Esophagus squamous epithelium (tissue), 5 donors: ENCODE measurements at regions not wholly inside any gene's neighbourhood (a gene's known extent, or its start where the extent isn't known, plus 50 kb on each side); places are given as distances from the start of the nearest gene placed in this dataset.
"Not testable (repeated sequence)": the region's sequence is repeated elsewhere in the genome, so short reads cannot be mapped to it uniquely, and the experiment has no call there.

ENCODE experiments used
- DNase-seq: peaks from one replicate; lab custom pipeline; 2025; lab: John Stamatoyannopoulos, UW
- H3K27ac ChIP-seq, 4 donors: fragments of 200-600 bp; sonication (generic); one replicate each; pipeline ENCODE4 v1.5.1; 2016 to 2019; ENCODE audit warnings: mild to moderate bottlenecking in 1 of 4
- H3K27me3 ChIP-seq, 4 donors: fragments of 200-600 bp; sonication (generic); 1 replicate in 3 of 4; 2 replicates in 1 of 4; pipeline versions ENCODE4 v1.5.1 to v1.6.0; 2017 to 2021; ENCODE audit warnings: antibody characterized with exemption in 1 of 4
- H3K36me3 ChIP-seq, 3 donors: fragments of 200-600 bp; sonication (generic); one replicate each; pipeline ENCODE4 v1.5.1; 2016 to 2019
- H3K4me1 ChIP-seq, 3 donors: fragments of 200-600 bp; sonication (generic); one replicate each; pipeline ENCODE4 v1.5.1; 2017 to 2019
- H3K4me3 ChIP-seq, 4 donors: fragments of 200-600 bp; sonication (generic); 1 replicate in 3 of 4; 2 replicates in 1 of 4; pipeline ENCODE4 v1.5.1; 2016 to 2019; ENCODE audit warnings: mild to moderate bottlenecking in 2 of 4, moderate library complexity in 1 of 4
- H3K9me3 ChIP-seq, 3 donors: fragments of 200-600 bp; sonication (generic); one replicate each; pipeline ENCODE4 v1.5.1; 2016 to 2019
- POLR2A ChIP-seq, 4 donors: fragments of 450-650 bp; IDR thresholded peaks; one replicate each; pipeline ENCODE4 v1.6.1; 2017; ENCODE audit warnings: antibody characterized with exemption in 4 of 4, mild to moderate bottlenecking in 4 of 4, moderate library complexity in 3 of 4
- WGBS, 2 donors: methylation state at CpG; one replicate each; pipeline ENCODE4 v1.1.5; 2018; 5-methylcytosine and 5-hydroxymethylcytosine counted together
- intact Hi-C: fragments of 100-400 bp; cut with DNase I; formaldehyde crosslinking; loops from one replicate; pipeline ENCODE4 v1.15.0; 2022
- TF ChIP-seq, protein P1 (sequence below), 6 experiments: fragments of 450-650 bp in 4 of 6; fragments of 200-600 bp in 2 of 6; sonication (generic) in 2 of 6; IDR thresholded peaks; one replicate each; pipeline ENCODE4 v1.5.1; 2016 to 2019; ENCODE audit warnings: antibody characterized with exemption in 6 of 6, mild to moderate bottlenecking in 4 of 6, moderate library complexity in 4 of 6
- donor health status: DM: yes; HTN: yes; CAD: no.

DNA sequence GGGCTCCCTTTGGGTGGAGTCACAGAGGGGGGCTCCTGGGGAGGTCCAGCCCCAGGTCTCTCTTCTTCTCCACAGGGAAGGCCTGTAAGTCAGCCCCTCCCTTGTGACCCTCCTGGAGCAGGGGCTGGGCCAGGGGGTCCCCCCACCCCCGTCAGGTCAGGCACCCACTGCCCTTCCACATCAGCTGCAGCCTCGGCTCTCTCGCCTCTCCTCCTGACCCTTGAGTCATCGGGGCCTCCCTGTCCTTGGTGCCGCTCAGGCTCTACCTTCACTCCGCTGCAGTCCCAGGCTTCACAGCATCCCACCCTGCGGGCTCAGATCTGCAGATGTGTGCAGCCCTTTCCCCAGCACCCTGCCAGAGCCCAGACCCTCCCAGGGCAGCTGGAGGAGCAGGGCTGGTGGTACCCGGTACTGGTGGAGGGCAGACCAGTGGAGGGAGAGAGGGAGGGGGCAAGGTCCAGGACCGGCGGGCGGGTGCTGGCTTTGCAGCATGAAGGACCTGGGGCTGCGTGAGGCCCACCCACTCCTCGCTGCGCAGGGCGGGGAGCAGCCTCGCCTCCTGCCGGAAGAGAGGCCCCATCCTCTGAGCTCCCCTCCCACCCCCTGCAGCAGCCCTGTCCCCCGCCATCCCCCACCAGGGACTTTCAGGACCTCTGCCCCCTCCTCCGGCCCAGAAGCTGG, 117.1 kb downstream of the FAM53A start:
- no peaks in the 10 kb centered on the region for H3K9me3 ChIP-seq
- H3K27me3 ChIP-seq = peaks cover 0 to 82% (median 5%) of the 10 kb centered on the region in 4 donors
- no peak for TF ChIP-seq POLR2A (IDR thresholded peaks at IDR 0.05)
- TF ChIP-seq, protein P1, sequence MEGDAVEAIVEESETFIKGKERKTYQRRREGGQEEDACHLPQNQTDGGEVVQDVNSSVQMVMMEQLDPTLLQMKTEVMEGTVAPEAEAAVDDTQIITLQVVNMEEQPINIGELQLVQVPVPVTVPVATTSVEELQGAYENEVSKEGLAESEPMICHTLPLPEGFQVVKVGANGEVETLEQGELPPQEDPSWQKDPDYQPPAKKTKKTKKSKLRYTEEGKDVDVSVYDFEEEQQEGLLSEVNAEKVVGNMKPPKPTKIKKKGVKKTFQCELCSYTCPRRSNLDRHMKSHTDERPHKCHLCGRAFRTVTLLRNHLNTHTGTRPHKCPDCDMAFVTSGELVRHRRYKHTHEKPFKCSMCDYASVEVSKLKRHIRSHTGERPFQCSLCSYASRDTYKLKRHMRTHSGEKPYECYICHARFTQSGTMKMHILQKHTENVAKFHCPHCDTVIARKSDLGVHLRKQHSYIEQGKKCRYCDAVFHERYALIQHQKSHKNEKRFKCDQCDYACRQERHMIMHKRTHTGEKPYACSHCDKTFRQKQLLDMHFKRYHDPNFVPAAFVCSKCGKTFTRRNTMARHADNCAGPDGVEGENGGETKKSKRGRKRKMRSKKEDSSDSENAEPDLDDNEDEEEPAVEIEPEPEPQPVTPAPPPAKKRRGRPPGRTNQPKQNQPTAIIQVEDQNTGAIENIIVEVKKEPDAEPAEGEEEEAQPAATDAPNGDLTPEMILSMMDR (IDR thresholded peaks at IDR 0.05) = no peak
- 53 to 90% methylated on average over 7 to 11 of the region's 19 CpGs for WGBS, 2 donors
- intact Hi-C loops = no loop called here
- no peak for DNase-seq
- no peaks in the 10 kb centered on the region for H3K36me3 ChIP-seq
- no peak overlapping the region for H3K4me3 ChIP-seq
- no peaks in the 10 kb centered on the region for H3K4me1 ChIP-seq
- H3K27ac ChIP-seq = no peak overlapping the region

DNA sequence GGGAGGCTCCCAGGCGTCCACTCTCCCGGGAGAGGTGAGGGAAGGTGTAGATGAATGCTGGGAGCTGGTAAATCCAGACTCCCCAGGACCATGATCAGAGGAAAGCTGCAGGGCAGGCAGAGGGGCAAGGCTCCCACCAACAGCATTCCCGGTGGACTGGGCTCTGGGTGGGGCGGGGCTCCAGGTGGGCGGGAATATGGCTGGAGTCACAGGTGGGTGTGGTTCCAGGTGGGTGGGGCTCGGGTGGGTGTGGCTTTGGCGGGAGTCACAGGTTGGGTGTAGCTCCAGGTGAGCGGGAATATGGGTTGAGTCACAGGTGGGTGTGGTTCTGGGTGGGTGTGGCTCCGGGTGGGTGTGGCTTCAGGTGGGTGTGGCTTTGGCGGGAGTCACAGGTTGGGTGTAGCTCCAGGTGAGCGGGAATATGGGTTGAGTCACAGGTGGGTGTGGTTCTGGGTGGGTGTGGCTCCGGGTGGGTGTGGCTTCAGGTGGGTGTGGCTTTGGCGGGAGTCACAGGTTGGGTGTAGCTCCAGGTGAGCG, 117.7 kb downstream of the FAM53A start:
- H3K27ac ChIP-seq, DNase-seq, H3K4me1 ChIP-seq, intact Hi-C loops, H3K36me3 ChIP-seq, H3K9me3 ChIP-seq, H3K4me3 ChIP-seq: not testable (repeated sequence)
- H3K27me3 ChIP-seq = peaks cover 0 to 88% (median 5%) of the 10 kb centered on the region in 4 donors
- 47 to 57% methylated on average over 2 to 6 of the region's 14 CpGs for WGBS, 2 donors

DNA sequence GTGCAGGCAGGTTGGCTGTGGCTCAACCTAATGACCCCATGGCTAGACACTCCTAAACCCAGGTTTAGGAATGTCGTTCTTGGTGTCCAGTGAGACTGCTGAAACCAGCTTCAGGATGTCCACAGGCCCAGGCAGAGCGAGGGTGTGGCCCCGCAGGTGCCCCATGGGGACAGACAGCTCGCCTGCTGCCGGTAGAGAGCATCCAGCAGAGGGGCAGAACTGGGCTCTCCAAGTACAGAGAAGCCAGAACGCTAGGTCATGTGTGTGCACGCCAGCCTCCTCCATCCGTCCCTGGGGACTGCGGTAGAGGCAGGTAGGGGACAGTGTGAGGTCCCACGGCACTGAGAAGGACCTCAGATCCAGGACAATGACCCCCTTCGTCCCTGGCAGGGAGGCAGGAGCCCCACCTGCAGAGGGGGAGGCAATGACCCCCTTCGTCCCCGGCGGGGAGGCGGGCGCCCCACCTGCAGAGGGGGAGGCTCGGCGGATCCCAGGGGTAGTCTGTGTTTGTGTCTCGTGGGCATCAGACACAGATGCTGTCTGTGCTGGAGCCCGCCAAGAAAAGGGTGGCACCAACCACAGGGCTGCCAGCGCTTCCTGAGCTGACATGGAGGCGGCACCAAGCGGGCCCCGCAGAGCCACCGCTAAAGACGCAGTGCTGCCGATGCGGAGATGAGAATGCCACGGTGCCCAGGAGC, 118.4 kb downstream of the FAM53A start:
- TF ChIP-seq, protein P1 (IDR thresholded peaks at IDR 0.05) = no peak
- TF ChIP-seq POLR2A (IDR thresholded peaks at IDR 0.05) = no peak
- 77 to 79% methylated on average over 4 to 5 of the region's 29 CpGs for WGBS, 2 donors
- Histone ChIP-seq H3K4me3 (no peak overlapping the region), H3K9me3 (no peaks in the 10 kb centered on the region), H3K36me3 (no peaks in the 10 kb centered on the region), H3K27me3 (peaks cover 0 to 94% (median 5%) of the 10 kb centered on the region in 4 donors), H3K4me1 (no peaks in the 10 kb centered on the region), H3K27ac (no peak overlapping the region)
- DNase-seq = no peak
- intact Hi-C loops = no loop called here

GRCh38 chr4:1564535-1565375, 119.4 kb downstream of the FAM53A start:
- no peak overlapping the region for H3K27ac ChIP-seq
- H3K4me3 ChIP-seq = no peak overlapping the region
- 19 to 40% methylated on average over 3 to 4 of the region's 21 CpGs for WGBS, 2 donors
- no peaks in the 10 kb centered on the region for H3K36me3 ChIP-seq
- H3K9me3 ChIP-seq = no peaks in the 10 kb centered on the region
- no peaks in the 10 kb centered on the region for H3K4me1 ChIP-seq
- peaks cover 0 to 96% (median 5%) of the 10 kb centered on the region in 4 donors for H3K27me3 ChIP-seq
- intact Hi-C loops = no loop called here
- no peak for TF ChIP-seq POLR2A (IDR thresholded peaks at IDR 0.05)
- TF ChIP-seq, protein P1 (IDR thresholded peaks at IDR 0.05) = no peak
- DNase-seq = no peak

DNA sequence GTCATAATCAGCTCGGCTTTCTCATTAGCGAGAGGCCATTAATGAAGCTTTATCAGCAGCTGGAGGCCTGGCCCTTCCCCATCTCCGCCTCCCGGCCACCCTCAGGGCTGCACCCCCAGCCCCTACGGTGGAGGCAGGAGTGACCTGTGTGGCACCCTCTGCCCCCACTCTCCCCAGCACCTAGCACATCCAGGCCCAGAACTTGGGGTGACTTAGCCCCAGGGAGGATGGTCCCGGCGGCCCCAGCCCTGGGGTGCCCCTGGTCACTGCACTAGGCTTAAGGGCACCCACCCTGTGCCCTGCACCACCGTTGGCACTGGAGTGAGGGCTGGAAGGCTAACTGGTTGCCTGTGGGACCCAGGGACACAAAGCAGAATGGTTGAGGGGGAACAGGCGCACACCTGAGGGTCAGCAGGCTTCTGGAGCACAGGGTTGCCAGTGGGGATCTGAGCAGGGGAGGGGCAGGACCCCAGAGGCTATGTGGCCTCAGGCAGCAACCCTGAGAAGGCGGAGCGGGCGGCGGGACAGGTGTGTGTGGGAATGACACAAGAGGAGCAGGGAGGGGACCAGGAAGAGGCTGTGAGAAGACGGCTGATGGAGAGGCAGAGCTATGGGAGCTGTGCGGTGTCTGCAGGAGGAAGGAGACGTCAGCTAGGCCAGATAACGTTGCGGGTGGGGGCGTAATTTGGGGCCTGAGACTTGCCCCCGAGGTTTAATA, 120.2 kb downstream of the FAM53A start:
- TF ChIP-seq, protein P1 (IDR thresholded peaks at IDR 0.05) = no peak
- TF ChIP-seq POLR2A (IDR thresholded peaks at IDR 0.05) = no peak
- H3K27ac ChIP-seq = no peak overlapping the region
- H3K4me3 ChIP-seq = no peak overlapping the region
- H3K27me3 ChIP-seq = peaks cover 0 to 96% (median 5%) of the 10 kb centered on the region in 4 donors
- H3K36me3 ChIP-seq = no peaks in the 10 kb centered on the region
- no peak for DNase-seq
- no peaks in the 10 kb centered on the region for H3K9me3 ChIP-seq
- WGBS, 2 donors = 47 to 57% methylated on average over 11 to 12 of the region's 20 CpGs
- H3K4me1 ChIP-seq = no peaks in the 10 kb centered on the region
- intact Hi-C loops = no loop called here
